ENCODE measurements at regions not wholly inside any gene's neighbourhood (a gene's known extent, or its start where the extent isn't known, plus 50 kb on each side); places are given as distances from the start of the nearest gene placed in this dataset.

GRCh38 chrX:87265518-87265917 lies 252.1 kb upstream of the KLHL4 start:
- dilution Hi-C loops (cut with HindIII; ENCODE audit: low sequenced_read_pairs, unreplicated experiment) (no loop called here), intact Hi-C loops (cut with micrococcal nuclease) (no loop called here), in situ Hi-C loops (cut with MboI; ENCODE audit: low sequenced_read_pairs) (no loop called here)
- BruUV-seq (replicated peaks), result no TSS peak
- CTCF ChIA-PET, result no interaction called here
- Histone ChIP-seq H3K23ac (ENCODE audit: low read depth, low read length) (no peak overlapping the region), H3K4me3 (ENCODE audit: insufficient read depth, low read depth, low read length) (no peak overlapping the region), H3K18ac (ENCODE audit: low read depth, low read length) (no peak overlapping the region), H3K27ac (ENCODE audit: insufficient read depth, low read length) (no peak overlapping the region), H3K4me1 (ENCODE audit: control insufficient read depth, insufficient read depth, low read length) (no peaks in the 10 kb centered on the region), H4K20me1 (ENCODE audit: insufficient read depth, low read length) (no peaks in the 10 kb centered on the region), H3K9me1 (ENCODE audit: insufficient read depth, low read length) (no peaks in the 10 kb centered on the region), H2AFZ (replicated peaks; ENCODE audit: low read length, poor library complexity) (no peak overlapping the region), H2BK15ac (ENCODE audit: low read depth, low read length) (no peak overlapping the region), H4K91ac (ENCODE audit: insufficient read depth, low read depth, low read length) (no peak overlapping the region), H2BK5ac (ENCODE audit: low read depth, low read length, poor library complexity, severe bottlenecking) (no peak overlapping the region), H2AK5ac (ENCODE audit: low read depth, low read length) (no peak overlapping the region), H4K5ac (ENCODE audit: low read depth, low read length) (no peak overlapping the region), H3K9ac (ENCODE audit: low read depth, low read length) (no peak overlapping the region), H2BK120ac (ENCODE audit: low read depth, low read length) (no peak overlapping the region), H3K79me1 (ENCODE audit: low read depth in 1 of 2, low read length in 2 of 2) (no peaks in the 10 kb centered on the region), H3K56ac (ENCODE audit: extremely low read depth, insufficient read depth, low read length) (no peak overlapping the region), H2BK20ac (ENCODE audit: low read depth, low read length) (no peak overlapping the region), H3K4ac (ENCODE audit: low read depth, low read length) (no peak overlapping the region), H2AK9ac (replicated peaks; ENCODE audit: low read depth, low read length, poor library complexity) (no peak overlapping the region), H3K14ac (replicated peaks; ENCODE audit: low read depth, low read length) (no peak overlapping the region), H4K8ac (ENCODE audit: low read depth in 2 of 2, low read length in 2 of 2) (no peak overlapping the region), H3K36me3 (ENCODE audit: control insufficient read depth, insufficient read depth, low read length) (no peaks in the 10 kb centered on the region), H3K27me3 (ENCODE audit: control insufficient read depth, insufficient read depth, low read length) (no peaks in the 10 kb centered on the region), H3K9me3 (ENCODE audit: control insufficient read depth, insufficient read depth, low read length) (no peaks in the 10 kb centered on the region; the same call in 1 of the 2 replicates), H3K4me2 (ENCODE audit: low read depth, low read length) (no peak overlapping the region)
- TF ChIP-seq MAFK (IDR thresholded peaks at IDR 0.05; ENCODE audit: low read depth, low read length), result no peak
- no peak for TF ChIP-seq USF2 (IDR thresholded peaks at IDR 0.05; ENCODE audit: low read depth, low read length)
- TF ChIP-seq, protein P1, sequence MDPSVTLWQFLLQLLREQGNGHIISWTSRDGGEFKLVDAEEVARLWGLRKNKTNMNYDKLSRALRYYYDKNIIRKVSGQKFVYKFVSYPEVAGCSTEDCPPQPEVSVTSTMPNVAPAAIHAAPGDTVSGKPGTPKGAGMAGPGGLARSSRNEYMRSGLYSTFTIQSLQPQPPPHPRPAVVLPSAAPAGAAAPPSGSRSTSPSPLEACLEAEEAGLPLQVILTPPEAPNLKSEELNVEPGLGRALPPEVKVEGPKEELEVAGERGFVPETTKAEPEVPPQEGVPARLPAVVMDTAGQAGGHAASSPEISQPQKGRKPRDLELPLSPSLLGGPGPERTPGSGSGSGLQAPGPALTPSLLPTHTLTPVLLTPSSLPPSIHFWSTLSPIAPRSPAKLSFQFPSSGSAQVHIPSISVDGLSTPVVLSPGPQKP (IDR thresholded peaks at IDR 0.05; ENCODE audit: borderline replicate concordance, low read depth, low read length), result no peak
- TF ChIP-seq RFX5 (IDR thresholded peaks at IDR 0.05; ENCODE audit: low read depth, low read length), result no peak
- no peak for TF ChIP-seq NFE2L2 (IDR thresholded peaks at IDR 0.05; ENCODE audit: low read depth, low read length)
- TF ChIP-seq MXI1 (IDR thresholded peaks at IDR 0.05; ENCODE audit: borderline replicate concordance, low read depth, low read length), result no peak
- no peak for TF ChIP-seq CTCF (conservative IDR thresholded peaks at IDR 0.05; ENCODE audit: low read depth, low read length)
- no peak for TF ChIP-seq CEBPB (IDR thresholded peaks at IDR 0.05; ENCODE audit: low read depth, low read length)
- TF ChIP-seq RCOR1 (IDR thresholded peaks at IDR 0.05; ENCODE audit: insufficient replicate concordance, low read length), result no peak
- no peak for TF ChIP-seq CHD1 (IDR thresholded peaks at IDR 0.05; ENCODE audit: low read depth, low read length)
- no peak for TF ChIP-seq MAZ (IDR thresholded peaks at IDR 0.05; ENCODE audit: borderline replicate concordance, low read depth, low read length)
- no peak for TF ChIP-seq RAD21 (IDR thresholded peaks at IDR 0.05; ENCODE audit: low read length)
- TF ChIP-seq BHLHE40 (IDR thresholded peaks at IDR 0.05; ENCODE audit: low read depth, low read length), result no peak
- POLR2A ChIA-PET (ENCODE audit: unreplicated experiment), result no interaction called here
- DNase-seq (no peak), ATAC-seq (ENCODE audit: low read depth) (no peak)
- WGBS, 2 experiments (ENCODE audit: extremely low coverage in 2 of 2, insufficient read length in 1 of 2), result no CpG with 5 or more reads among the region's 5 CpGs

Data from IMR-90 (cell line).